GM10248 (cell line): ENCODE measurements at regions not wholly inside any gene's neighbourhood (a gene's known extent, or its start where the extent isn't known, plus 50 kb on each side); places are given as distances from the start of the nearest gene placed in this dataset.

Source experiments
- CTCF ChIA-PET: fragments of 300-600 bp; sonication (Branson Sonifier 250); formaldehyde crosslinking; extraction: SDS; loops from one replicate; lab custom pipeline; 2021; ENCODE audit warnings: antibody characterized with exemption; lab: Yijun Ruan, JAX
- POLR2A ChIA-PET: fragments of 350-650 bp; sonication (Branson Sonifier 250); formaldehyde crosslinking; extraction: SDS; loops from one replicate; lab custom pipeline; 2020; ENCODE audit warnings: antibody characterized with exemption; lab: Yijun Ruan, JAX
- DNase-seq: peaks from one replicate; pipeline ENCODE4 v3.0.0; 2012; ENCODE audit errors: extremely low spot score
- CTCF ChIP-seq: IDR thresholded peaks from 2 replicates; pipeline ENCODE4 v1.5.1; 2012; ENCODE audit warnings: mild to moderate bottlenecking, low read depth; ENCODE audit errors: extremely low read depth, missing control alignments, control extremely low read depth

- DNase-seq, result no peak
- no peak for TF ChIP-seq CTCF
- ChIA-PET POLR2A (no interaction called here), CTCF (no interaction called here)
Measured at GRCh38 chr6:1182722-1183521, 129.0 kb upstream of the FOXQ1 start.

- CTCF ChIA-PET, result no interaction called here
- POLR2A ChIA-PET, result no interaction called here
- no peak for DNase-seq
- no peak for TF ChIP-seq CTCF
Measured at GRCh38 chr6:1181939-1182605, 129.8 kb upstream of the FOXQ1 start.

GRCh38 chr6:1179571-1180459 lies 132.1 kb upstream of the FOXQ1 start:
- ChIA-PET POLR2A (no interaction called here), CTCF (no interaction called here)
- DNase-seq, result no peak
- TF ChIP-seq CTCF, result no peak

GRCh38 chr6:1178590-1178989 lies 133.3 kb upstream of the FOXQ1 start:
- ChIA-PET POLR2A (no interaction called here), CTCF (no interaction called here)

GRCh38 chr6:1176567-1176966 lies 135.3 kb upstream of the FOXQ1 start:
- ChIA-PET POLR2A (no interaction called here), CTCF (interaction anchor here (1.2 kb wide), 1 partner anchor 21 kb away, joined by 3 read pairs; no protein-coding TSS in a partner anchor)
- no peak for TF ChIP-seq CTCF
- DNase-seq, result no peak

More at GRCh38 chr6:1178590-1178989, 133.3 kb upstream of the FOXQ1 start:
- no peak for DNase-seq
- no peak for TF ChIP-seq CTCF

GRCh38 chr6:1175877-1176276 lies 136.0 kb upstream of the FOXQ1 start:
- POLR2A ChIA-PET, result no interaction called here
- no peak for DNase-seq
- CTCF ChIA-PET, result interaction anchor here (0.9 to 1.2 kb wide), 2 partner anchors 22 to 45 kb away, joined by 3 read pairs; no protein-coding TSS in a partner anchor
- TF ChIP-seq CTCF, result no peak
